Hepatocyte (in vitro differentiated cells): ENCODE measurements at regions not wholly inside any gene's neighbourhood (a gene's known extent, or its start where the extent isn't known, plus 50 kb on each side); places are given as distances from the start of the nearest gene placed in this dataset.

Source experiments
- DNase-seq: peaks from one replicate; pipeline ENCODE4 v3.0.0-alpha.2; 2016; ENCODE audit warnings: low spot score
- H2AFZ ChIP-seq: fragments of 200-600 bp; sonication (generic); 2 replicates; pipeline ENCODE4 v1.6.0; 2016; ENCODE audit warnings: antibody characterized with exemption, mild to moderate bottlenecking
- H3K27ac ChIP-seq: fragments of 200-600 bp; sonication (generic); 2 replicates; pipeline ENCODE4 v1.5.1; 2016; ENCODE audit warnings: mild to moderate bottlenecking
- H3K27me3 ChIP-seq: fragments of 200-600 bp; sonication (generic); 2 replicates; pipeline ENCODE4 v1.6.1; 2016
- H3K36me3 ChIP-seq: fragments of 200-600 bp; sonication (generic); replicated peaks from 2 replicates; pipeline ENCODE4 v1.5.1; 2016; ENCODE audit warnings: low read depth; ENCODE audit not compliant: insufficient read depth
- H3K4me1 ChIP-seq: fragments of 200-600 bp; sonication (generic); 2 replicates; pipeline ENCODE4 v1.5.1; 2016; ENCODE audit warnings: mild to moderate bottlenecking, moderate library complexity; ENCODE audit not compliant: insufficient read depth
- H3K4me2 ChIP-seq: fragments of 200-600 bp; sonication (generic); 2 replicates; pipeline ENCODE4 v1.6.0; 2016
- H3K4me3 ChIP-seq: fragments of 200-600 bp; sonication (generic); 2 replicates; pipeline ENCODE4 v1.5.1; 2016; ENCODE audit warnings: mild to moderate bottlenecking
- H3K79me2 ChIP-seq: fragments of 200-600 bp; sonication (generic); 2 replicates; pipeline ENCODE4 v1.6.0; 2017; ENCODE audit warnings: mild to moderate bottlenecking
- H3K9me2 ChIP-seq: fragments of 200-600 bp; sonication (generic); replicated peaks from 2 replicates; pipeline ENCODE4 v1.6.0; 2017; ENCODE audit warnings: mild to moderate bottlenecking; ENCODE audit not compliant: insufficient read depth
- H3K9me3 ChIP-seq: fragments of 200-600 bp; sonication (generic); 2 replicates; pipeline ENCODE4 v1.5.1; 2016; ENCODE audit warnings: low read depth, mild to moderate bottlenecking
- H4K20me1 ChIP-seq: fragments of 200-600 bp; sonication (generic); 2 replicates; pipeline ENCODE4 v1.6.0; 2016; ENCODE audit warnings: mild to moderate bottlenecking; ENCODE audit not compliant: insufficient read depth, poor library complexity, severe bottlenecking
- EZH2 ChIP-seq: fragments of 200-600 bp; sonication (generic); IDR thresholded peaks from 2 replicates; pipeline ENCODE4 v1.6.1; 2016; ENCODE audit warnings: antibody characterized with exemption, mild to moderate bottlenecking, borderline replicate concordance
- EZH2phosphoT487 ChIP-seq: fragments of 200-600 bp; sonication (generic); IDR thresholded peaks from one replicate; pipeline ENCODE4 v1.6.1; 2018; ENCODE audit warnings: antibody characterized with exemption, mild to moderate bottlenecking, low read depth, moderate library complexity; ENCODE audit not compliant: unreplicated experiment, severe bottlenecking
- whole genome bisulfite sequencing: methylation state at CpG from one replicate; pipeline ENCODE4 v1.1.6; 2016; ENCODE audit warnings: low lambda C conversion rate; ENCODE audit errors: missing lambda C conversion rate; 5-methylcytosine and 5-hydroxymethylcytosine counted together
- TF ChIP-seq, protein P1 (sequence below): fragments of 200-600 bp; sonication (generic); IDR thresholded peaks from 2 replicates; pipeline ENCODE4 v1.5.1; 2016; ENCODE audit warnings: antibody characterized with exemption, mild to moderate bottlenecking; ENCODE audit not compliant: poor library complexity

GRCh38 chr20:57922706-57923105, 212.9 kb upstream of the PMEPA1 start:
- no peaks in the 10 kb centered on the region for H3K79me2 ChIP-seq
- H3K9me3 ChIP-seq = no peaks in the 10 kb centered on the region
- no peaks in the 10 kb centered on the region for H3K4me1 ChIP-seq
- no peak overlapping the region for H3K27ac ChIP-seq
- no peak overlapping the region for H3K4me3 ChIP-seq
- H3K27me3 ChIP-seq = no peaks in the 10 kb centered on the region
- WGBS = 85% methylated on average over 10 of the region's 10 CpGs
- TF ChIP-seq, protein P1, sequence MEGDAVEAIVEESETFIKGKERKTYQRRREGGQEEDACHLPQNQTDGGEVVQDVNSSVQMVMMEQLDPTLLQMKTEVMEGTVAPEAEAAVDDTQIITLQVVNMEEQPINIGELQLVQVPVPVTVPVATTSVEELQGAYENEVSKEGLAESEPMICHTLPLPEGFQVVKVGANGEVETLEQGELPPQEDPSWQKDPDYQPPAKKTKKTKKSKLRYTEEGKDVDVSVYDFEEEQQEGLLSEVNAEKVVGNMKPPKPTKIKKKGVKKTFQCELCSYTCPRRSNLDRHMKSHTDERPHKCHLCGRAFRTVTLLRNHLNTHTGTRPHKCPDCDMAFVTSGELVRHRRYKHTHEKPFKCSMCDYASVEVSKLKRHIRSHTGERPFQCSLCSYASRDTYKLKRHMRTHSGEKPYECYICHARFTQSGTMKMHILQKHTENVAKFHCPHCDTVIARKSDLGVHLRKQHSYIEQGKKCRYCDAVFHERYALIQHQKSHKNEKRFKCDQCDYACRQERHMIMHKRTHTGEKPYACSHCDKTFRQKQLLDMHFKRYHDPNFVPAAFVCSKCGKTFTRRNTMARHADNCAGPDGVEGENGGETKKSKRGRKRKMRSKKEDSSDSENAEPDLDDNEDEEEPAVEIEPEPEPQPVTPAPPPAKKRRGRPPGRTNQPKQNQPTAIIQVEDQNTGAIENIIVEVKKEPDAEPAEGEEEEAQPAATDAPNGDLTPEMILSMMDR = no peak
- TF ChIP-seq EZH2phosphoT487 (no peak), EZH2 (no peak)
- H3K9me2 ChIP-seq = no peaks in the 10 kb centered on the region
- H3K4me2 ChIP-seq = no peak overlapping the region
- no peaks in the 10 kb centered on the region for H4K20me1 ChIP-seq
- no peak for DNase-seq
- H2AFZ ChIP-seq = no peak overlapping the region
- H3K36me3 ChIP-seq = no peaks in the 10 kb centered on the region

DNA sequence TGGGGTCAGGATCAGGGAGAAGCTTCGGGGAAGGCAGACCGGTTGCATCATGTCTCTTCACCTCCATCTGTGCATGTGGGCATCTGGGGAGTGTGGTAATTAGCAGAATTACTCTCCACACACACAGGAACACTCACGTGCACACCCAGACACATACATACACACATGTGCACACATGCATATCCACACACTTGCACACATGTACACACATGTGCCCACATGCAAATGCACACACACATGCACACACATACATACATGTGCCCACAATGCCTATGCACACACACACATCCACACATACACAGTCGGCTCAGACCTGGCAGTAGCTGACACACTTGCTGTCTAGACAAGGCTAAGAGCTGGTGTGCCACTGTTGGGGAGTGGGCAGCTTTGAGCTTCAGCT, 212.3 kb upstream of the PMEPA1 start:
- Histone ChIP-seq H3K4me1 (peaks cover under 1% of the 10 kb centered on the region), H4K20me1 (no peaks in the 10 kb centered on the region), H3K4me2 (no peak overlapping the region), H3K4me3 (no peak overlapping the region), H3K27ac (no peak overlapping the region), H3K9me2 (no peaks in the 10 kb centered on the region), H3K79me2 (no peaks in the 10 kb centered on the region), H3K27me3 (no peaks in the 10 kb centered on the region), H3K9me3 (no peaks in the 10 kb centered on the region), H3K36me3 (no peaks in the 10 kb centered on the region), H2AFZ (no peak overlapping the region)
- 90% methylated on average over 4 of the region's 4 CpGs for WGBS
- TF ChIP-seq EZH2 (no peak), EZH2phosphoT487 (no peak)
- TF ChIP-seq, protein P1 = no peak
- DNase-seq = no peak

DNA sequence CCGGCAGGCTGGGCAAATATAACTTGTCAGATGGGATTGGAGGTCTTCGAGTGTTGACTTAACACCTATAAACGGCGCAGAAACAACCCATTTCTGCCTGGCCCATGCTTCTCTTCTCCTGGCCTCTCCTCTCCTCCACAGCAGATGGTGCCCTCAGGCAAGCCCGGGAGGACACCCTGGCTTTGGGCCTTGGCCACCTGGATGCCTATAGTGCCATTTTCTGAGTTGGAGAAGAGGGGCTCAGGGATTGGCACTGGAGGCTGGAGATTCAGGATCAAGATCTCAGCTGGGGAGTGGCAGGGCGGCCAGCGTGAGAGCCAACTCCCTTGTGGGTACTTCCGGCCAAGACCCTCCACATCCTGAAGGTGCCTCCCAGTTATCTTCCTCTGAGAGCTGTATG, 211.9 kb upstream of the PMEPA1 start:
- no peaks in the 10 kb centered on the region for H3K27me3 ChIP-seq
- H3K27ac ChIP-seq = no peak overlapping the region
- H3K9me3 ChIP-seq = no peaks in the 10 kb centered on the region
- no peaks in the 10 kb centered on the region for H3K79me2 ChIP-seq
- 67% methylated on average over 8 of the region's 8 CpGs for WGBS
- H2AFZ ChIP-seq = no peak overlapping the region
- no peak overlapping the region for H3K4me2 ChIP-seq
- no peak overlapping the region for H3K4me3 ChIP-seq
- TF ChIP-seq EZH2 (no peak), EZH2phosphoT487 (no peak)
- TF ChIP-seq, protein P1 = no peak
- no peaks in the 10 kb centered on the region for H3K9me2 ChIP-seq
- no peaks in the 10 kb centered on the region for H4K20me1 ChIP-seq
- peaks cover 3% of the 10 kb centered on the region for H3K4me1 ChIP-seq
- DNase-seq = no peak
- no peaks in the 10 kb centered on the region for H3K36me3 ChIP-seq

DNA sequence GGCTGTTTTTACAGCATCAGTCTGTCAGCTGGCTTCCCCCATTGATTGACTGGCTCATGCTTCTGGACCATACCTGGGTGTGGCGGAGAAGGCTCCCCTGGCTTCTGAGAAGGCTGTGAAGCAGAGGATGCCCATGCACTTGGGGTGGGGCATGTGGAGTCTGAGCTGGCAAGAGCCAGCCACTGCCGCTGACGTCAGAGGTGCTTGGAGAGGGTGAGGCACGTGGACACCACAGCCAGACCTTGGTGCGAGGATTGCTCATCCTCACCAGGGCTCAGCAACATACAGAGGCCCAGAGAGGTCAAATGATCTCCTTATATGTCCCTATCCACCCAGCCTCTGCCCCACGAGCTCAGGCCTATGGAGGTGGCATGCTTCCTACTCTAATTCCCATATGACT, 211.2 kb upstream of the PMEPA1 start:
- DNase-seq = no peak
- Histone ChIP-seq H3K4me2 (no peak overlapping the region), H2AFZ (no peak overlapping the region), H4K20me1 (no peaks in the 10 kb centered on the region), H3K36me3 (no peaks in the 10 kb centered on the region), H3K79me2 (no peaks in the 10 kb centered on the region), H3K4me1 (peaks cover 3% of the 10 kb centered on the region), H3K27ac (no peak overlapping the region), H3K4me3 (no peak overlapping the region), H3K27me3 (no peaks in the 10 kb centered on the region), H3K9me2 (no peaks in the 10 kb centered on the region), H3K9me3 (no peaks in the 10 kb centered on the region)
- WGBS = 89% methylated on average over 6 of the region's 6 CpGs
- TF ChIP-seq, protein P1 = no peak
- TF ChIP-seq EZH2 = no peak
- no peak for TF ChIP-seq EZH2phosphoT487
